Activated CD8-positive, alpha-beta memory T cell treated with anti-CD3 and anti-CD28 coated beads, Interleukin-2, amount 50 U/mL, for 24 hours (primary cell): ENCODE measurements at regions not wholly inside any gene's neighbourhood (a gene's known extent, or its start where the extent isn't known, plus 50 kb on each side); places are given as distances from the start of the nearest gene placed in this dataset.
"Not testable (repeated sequence)": the region's sequence is repeated elsewhere in the genome, so short reads cannot be mapped to it uniquely, and the experiment has no call there.

Experiments
- DNase-seq: peaks from one replicate; pipeline ENCODE4 v3.0.0-alpha.2; 2020; ENCODE audit errors: extremely low read depth

GRCh38 chr6:6867404-6867799 is 240.4 kb upstream of the RREB1 start:
- DNase-seq, result no peak

- DNase-seq, result no peak
Measured at GRCh38 chr6:6869094-6869493, 238.7 kb upstream of the RREB1 start.

DNA sequence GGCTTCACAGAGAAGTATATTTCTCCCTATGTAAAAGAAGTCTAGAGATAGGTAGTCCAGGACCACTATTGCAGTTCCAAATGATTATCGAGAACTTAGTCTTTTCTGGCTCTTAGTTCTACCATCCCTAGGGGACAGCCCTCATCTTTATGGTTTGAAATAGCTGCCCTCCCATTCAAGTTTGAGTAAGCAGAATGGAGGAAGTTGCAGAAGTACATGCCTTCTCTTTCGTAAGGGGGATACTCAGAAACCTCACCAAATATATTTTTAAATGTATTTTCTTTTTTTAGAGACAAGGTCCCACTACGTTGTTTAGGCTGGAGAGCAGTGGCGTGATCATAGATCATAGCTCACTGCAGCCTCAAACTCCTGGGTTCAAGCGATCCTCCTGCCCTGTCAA is 236.8 kb upstream of the RREB1 start:
- DNase-seq, result no peak

- no peak for DNase-seq
Measured at GRCh38 chr6:6872459-6873344, 235.1 kb upstream of the RREB1 start.

DNA sequence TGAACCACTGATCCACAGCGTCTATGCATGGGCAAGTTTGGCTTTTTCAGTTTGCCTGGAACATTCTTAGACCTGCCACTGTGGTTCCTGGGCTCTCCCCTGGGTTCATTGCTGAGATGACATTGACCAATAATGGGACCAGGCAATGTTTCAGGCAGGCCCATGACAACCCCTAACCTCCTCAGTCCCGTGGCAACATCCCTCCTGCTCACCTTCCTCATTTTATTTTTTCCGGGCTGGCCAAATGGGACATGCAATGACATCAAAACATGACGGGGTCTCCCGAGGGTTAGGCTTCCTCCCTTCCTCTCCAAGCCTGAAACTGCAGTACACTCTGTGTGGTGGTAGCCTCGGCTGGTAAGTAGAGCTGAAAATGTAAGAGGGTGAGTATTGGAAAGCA is 234.0 kb upstream of the RREB1 start:
- DNase-seq, result no peak

DNA sequence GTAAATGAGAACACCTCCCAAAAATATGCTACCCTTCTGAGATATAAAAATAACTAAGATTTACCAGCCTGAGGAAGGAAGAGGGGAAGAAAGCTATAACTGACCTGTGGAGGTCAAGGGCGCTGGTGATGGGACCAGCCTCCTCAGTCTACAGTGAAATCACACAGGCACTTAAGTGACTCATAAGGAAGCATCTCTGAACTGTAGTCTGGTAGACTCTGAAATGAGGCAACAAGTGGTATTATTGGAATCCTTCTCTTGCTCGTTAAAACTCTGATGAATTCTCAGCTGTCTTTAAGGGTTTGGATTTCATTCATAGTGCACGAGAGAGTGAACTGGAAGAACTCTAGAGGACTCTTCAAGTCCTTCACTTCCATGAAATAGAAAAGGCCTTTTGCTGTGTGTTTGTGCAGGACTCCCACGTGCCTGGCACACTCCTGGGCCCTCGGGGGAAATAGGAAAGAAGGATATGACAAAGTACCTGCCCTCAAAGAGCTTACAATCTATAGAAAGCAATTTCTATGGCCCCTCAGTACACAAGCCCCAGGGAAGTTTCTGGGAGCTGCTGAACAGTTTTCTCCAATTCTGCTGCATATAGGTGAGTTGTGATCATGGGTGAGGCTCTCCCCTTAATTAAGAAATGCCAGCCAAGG is 231.8 kb upstream of the RREB1 start:
- no peak for DNase-seq

DNA sequence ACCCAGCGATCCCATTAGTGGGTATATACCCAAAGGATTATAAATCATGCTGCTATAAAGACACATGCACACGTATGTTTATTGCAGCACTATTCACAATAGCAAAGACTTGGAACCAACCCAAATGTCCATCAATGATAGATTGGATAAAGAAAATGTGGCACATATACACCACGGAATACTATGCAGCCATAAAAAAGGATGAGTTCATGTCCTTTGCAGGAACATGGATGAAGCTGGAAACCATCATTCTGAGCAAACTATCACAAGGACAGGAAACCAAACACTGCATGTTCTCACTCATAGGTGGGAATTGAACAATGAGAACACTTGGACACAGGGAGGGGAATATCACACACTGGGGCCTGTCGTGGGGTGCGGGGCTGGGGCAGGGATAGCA is 230.0 kb upstream of the RREB1 start:
- not testable (repeated sequence) for DNase-seq

DNA sequence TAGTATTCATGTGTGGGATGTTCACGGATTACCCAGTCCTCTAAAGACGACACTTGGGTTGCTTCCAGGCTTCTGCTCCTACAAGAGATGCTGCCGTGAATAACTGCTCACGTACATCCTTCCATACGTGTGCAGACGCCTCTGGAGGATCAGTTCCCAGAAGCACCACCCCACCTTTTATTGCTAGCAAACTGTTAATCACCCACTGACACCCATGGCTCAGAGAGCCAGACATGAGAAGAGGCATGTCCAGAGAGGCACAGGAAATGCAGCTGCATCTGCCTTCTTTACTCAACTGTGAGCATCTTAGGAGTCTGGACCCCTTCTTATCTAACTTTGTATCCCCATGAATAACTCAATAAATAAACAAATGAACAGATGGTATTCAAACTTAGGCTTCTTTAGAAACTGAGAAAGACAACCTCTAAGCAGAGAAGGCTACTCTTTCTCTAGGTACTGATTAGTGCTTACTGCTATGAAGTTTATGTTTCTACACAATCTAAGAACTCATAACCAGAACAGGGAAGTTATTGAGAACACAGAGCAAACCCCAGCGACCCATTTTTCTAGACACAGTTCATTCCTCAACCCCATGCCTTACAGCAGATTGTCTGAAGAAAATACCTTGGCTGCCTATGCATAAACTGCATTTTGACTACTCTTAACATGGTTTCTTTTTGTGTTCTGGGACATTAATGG is 228.7 kb upstream of the RREB1 start:
- DNase-seq, result no peak

DNA sequence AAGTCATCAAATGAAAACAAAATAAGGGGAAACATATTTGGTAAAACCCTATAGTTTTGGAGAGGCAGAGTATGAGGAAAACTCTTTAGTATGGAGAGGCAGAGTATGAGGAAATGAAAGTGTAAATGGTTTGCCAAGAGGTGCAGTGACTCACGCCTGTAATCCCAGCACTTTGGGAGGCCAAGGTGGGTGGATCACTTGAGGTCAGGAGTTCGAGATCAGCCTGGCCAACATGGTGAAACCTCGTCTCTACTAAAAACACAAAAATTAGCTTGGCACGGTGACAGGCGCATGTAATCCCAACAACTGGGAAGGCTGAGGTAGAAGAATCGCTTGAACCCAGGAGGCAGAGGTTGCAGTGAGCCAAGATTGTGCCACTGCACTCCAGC is 228.2 kb upstream of the RREB1 start:
- not testable (repeated sequence) for DNase-seq

DNA sequence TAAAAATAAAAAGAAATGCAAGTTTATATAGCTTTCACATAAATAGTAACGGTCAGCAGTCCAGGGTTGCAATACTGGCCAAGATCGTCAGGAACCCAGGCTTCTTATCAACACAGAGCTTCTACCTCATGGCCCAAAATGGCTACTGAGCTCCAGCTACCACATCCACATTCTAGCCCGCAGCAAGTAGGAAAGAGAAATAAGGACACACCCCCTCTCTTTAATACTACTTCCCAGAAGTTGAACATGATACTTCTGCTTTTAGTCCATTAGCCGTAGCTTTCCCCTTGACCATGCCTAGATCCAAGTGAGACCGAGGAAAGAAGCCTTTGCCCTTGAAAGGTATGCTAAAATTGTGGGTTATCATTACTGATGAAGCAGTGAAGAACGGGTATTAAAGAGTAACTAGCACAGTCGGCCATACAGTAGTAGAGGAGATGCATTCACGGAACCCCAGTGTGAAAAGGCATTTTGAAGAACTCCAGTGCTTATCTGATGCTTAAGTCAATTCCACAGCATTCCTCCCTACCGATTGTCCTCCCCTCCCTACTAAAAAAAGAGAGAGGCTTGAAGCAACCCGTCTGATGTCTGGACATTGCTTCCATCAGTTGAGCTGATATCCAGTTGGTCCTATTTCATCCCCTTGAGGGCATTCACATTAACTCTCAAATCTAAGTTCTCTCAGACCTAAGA is 226.9 kb upstream of the RREB1 start:
- no peak for DNase-seq

GRCh38 chr6:6881438-6882225 is 226.1 kb upstream of the RREB1 start:
- no peak for DNase-seq

- DNase-seq, result no peak
Measured at GRCh38 chr6:6882592-6882991, 225.2 kb upstream of the RREB1 start.

DNA sequence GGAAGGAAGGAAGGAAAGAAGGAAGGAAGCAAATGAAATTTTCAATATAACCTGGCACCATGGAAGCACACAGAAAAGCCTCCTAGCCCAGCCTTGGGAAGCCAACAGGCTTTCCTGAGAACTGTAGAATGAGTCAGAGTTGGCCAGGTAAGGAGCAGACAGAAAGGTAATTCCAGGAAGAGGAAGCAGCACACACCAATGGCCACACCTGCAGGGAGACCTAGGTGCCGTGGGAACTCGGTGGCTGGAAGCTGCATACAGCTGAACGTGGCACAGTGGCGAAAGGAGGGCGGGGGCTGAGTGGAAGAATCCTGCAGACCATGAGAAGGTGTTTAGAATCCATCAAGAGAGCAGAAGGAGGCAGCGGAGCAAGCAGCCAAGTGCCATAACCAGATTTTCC is 224.8 kb upstream of the RREB1 start:
- no peak for DNase-seq

GRCh38 chr6:6884193-6884627 is 223.6 kb upstream of the RREB1 start:
- DNase-seq, result no peak

DNA sequence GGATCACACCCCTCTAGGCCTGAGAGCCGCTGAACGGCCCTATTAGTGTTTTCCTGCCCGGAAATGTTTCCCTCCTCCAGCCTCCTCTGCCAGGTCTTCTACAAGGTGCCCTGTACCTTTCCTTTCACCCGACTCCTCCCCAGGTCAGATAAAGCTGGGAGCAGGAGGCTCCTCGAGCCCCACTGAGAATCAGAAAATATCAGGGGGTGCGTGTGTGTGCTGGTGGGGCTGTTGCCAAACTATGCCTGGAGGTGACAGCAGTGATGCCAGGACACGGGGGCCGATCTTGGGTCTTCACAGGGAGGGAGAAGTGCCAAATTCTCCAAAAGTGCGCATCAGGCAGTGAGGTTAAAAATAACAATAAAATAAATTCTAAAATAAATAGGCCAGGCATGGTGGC is 222.8 kb upstream of the RREB1 start:
- no peak for DNase-seq

DNA sequence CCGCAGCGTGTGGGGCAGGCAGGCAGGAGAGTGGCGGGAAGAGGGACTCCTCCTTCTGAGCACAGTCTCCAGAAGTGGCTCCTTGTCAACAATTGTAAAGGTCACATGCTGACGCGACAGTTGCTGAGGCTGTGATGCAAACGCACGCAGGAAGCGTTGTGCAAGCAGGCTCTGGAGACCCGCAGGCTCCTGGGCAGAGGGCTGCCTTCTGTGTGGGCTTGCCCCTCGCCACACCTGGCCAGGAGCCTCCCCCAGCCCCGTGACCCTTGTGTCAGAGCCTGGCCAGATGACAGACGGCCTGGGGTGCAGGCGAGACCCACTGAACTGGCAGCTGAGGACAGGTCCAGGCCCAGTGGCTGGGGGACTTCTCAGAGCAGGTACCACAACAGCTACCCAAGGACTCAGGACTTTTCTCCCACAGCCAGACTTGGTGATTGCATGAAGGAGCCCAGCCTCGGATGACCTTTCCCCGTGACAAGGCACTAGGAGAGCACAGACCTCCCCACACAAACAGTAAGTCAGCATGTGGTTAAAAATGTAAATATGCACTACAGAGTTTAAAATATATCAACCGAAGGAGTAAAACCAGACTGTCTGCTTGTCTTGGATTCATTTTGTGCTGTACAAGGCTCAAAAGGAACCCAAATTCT is 222.1 kb upstream of the RREB1 start:
- DNase-seq, result no peak

GRCh38 chr6:6886171-6886885 is 221.4 kb upstream of the RREB1 start:
- DNase-seq, result no peak

DNA sequence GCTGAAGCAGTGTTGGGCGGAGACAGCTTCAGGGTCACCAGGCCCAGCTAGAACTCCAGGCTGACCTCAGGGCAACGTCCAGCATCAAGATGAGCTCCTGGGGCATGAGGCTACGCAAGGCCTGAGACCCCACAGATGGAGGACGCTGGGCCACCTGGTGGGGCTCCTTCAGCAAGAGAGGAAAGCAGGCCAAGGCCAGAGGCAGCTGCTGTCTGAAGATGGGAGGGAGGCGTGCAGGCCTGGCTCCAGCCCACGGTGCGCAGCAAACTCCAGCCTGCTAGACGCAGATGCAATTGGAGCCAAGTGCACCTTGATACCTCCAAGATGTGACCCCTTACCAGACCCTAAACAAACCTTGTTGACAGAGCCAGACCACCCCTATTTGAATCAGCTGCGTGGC is 220.9 kb upstream of the RREB1 start:
- DNase-seq, result no peak

- no peak for DNase-seq
Measured at GRCh38 chr6:6889601-6890000, 218.2 kb upstream of the RREB1 start.

- DNase-seq, result no peak
Measured at GRCh38 chr6:6890400-6890858, 217.3 kb upstream of the RREB1 start.
